Heart left ventricle (tissue), 13 donors: ENCODE measurements at regions not wholly inside any gene's neighbourhood (a gene's known extent, or its start where the extent isn't known, plus 50 kb on each side); places are given as distances from the start of the nearest gene placed in this dataset.

ENCODE experiments used
- POLR2A ChIP-seq, 2 donors: fragments of 450-650 bp; IDR thresholded peaks; one replicate each; pipeline ENCODE4 v1.6.1; 2017; ENCODE audit warnings: antibody characterized with exemption in 2 of 2, mild to moderate bottlenecking in 2 of 2, moderate library complexity in 2 of 2
- TF ChIP-seq, protein P1 (sequence below), 12 donors: fragments of 200-600 bp; sonication (generic) in 4 of 12; IDR thresholded peaks; one replicate each; pipeline versions ENCODE4 v1.5.0 to v1.8.0; 2018 to 2022; ENCODE audit warnings: antibody characterized with exemption in 12 of 12, mild to moderate bottlenecking in 5 of 12
- donor health status: ischemic (EF 13 %, LVEDD 7.1; RV severe dilation, severe dysfunction).
- donor health status: DM: no; HTN: yes; CAD: no.
- donor health status: DM: no; HTN: no; CAD: no.
- donor health status: ischemic (EF 25% LVEDD 6.9; RV normal size, moderate dysfunction).
- donor health status: ischemic (EF 25% LVEDD 5.7; RV mildly dilated, moderate dysfunction).
- donor health status: ischemic (EF 35%, LVEDD 5.7; RV mildly dilated, moderate dysfunction).
- donor health status: nonischemic (EF 11% LVEDD 7.7; RV severe dilation, severe dysfunction).
- donor health status: DM: yes; HTN: yes; CAD: no.
- donor health status: PGD.
- donor health status: ischemic (EF 29% LVEDD 5.4; RV normal size, mild dysfunction).
- donor health status: nonischemic (EF 23%, LVEDD 6.1; RV moderate dilation, normal function).

DNA sequence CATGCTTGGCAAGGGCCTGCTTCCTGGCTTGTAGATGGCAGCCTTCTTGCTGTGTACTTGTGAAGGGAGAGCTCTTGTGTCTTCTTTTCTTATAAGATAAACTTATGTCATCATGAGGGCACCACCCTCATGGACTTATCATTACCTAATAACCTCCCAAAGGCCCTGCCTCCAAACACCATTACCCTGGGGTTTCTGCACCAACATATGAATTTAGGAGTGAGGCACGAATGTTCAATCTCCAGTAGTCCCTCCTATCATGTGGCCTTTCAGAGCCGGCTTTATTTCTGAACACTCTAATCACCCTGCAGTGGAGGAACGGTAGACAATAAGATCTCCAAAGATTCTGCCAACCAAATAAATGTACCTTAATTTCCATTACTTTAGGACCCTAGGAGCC is 144.3 kb downstream of the ABCC12 start:
- TF ChIP-seq, protein P1, sequence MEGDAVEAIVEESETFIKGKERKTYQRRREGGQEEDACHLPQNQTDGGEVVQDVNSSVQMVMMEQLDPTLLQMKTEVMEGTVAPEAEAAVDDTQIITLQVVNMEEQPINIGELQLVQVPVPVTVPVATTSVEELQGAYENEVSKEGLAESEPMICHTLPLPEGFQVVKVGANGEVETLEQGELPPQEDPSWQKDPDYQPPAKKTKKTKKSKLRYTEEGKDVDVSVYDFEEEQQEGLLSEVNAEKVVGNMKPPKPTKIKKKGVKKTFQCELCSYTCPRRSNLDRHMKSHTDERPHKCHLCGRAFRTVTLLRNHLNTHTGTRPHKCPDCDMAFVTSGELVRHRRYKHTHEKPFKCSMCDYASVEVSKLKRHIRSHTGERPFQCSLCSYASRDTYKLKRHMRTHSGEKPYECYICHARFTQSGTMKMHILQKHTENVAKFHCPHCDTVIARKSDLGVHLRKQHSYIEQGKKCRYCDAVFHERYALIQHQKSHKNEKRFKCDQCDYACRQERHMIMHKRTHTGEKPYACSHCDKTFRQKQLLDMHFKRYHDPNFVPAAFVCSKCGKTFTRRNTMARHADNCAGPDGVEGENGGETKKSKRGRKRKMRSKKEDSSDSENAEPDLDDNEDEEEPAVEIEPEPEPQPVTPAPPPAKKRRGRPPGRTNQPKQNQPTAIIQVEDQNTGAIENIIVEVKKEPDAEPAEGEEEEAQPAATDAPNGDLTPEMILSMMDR (IDR thresholded peaks at IDR 0.05), result no peak
- no peak for TF ChIP-seq POLR2A (IDR thresholded peaks at IDR 0.05)
